Spleen (tissue), 7 donors: ENCODE measurements at regions not wholly inside any gene's neighbourhood (a gene's known extent, or its start where the extent isn't known, plus 50 kb on each side); places are given as distances from the start of the nearest gene placed in this dataset.

Experiments
- POLR2A ChIP-seq, 3 donors: fragments of 450-650 bp; IDR thresholded peaks; one replicate each; pipeline ENCODE4 v1.5.1; 2017; ENCODE audit warnings: antibody characterized with exemption in 3 of 3, mild to moderate bottlenecking in 1 of 3
- POLR2AphosphoS5 ChIP-seq, 3 donors: sonication (generic); formaldehyde crosslinking; IDR thresholded peaks; one replicate each; pipeline ENCODE4 v1.5.1; 2017; ENCODE audit warnings: antibody characterized with exemption in 3 of 3
- TF ChIP-seq, protein P1 (sequence below), 11 experiments: fragments of 200-600 bp in 7 of 11; fragments of 450-650 bp in 4 of 11; sonication (generic) in 4 of 11; IDR thresholded peaks in 8 of 11; conservative IDR thresholded peaks in 3 of 11; 1 replicate in 7 of 11; 2 replicates in 4 of 11; pipeline versions ENCODE4 v1.4.0 to v1.8.0; 2016 to 2021; ENCODE audit warnings: antibody characterized with exemption in 11 of 11, inconsistent platforms in 4 of 11, mild to moderate bottlenecking in 1 of 11
- donor health status: DM: no; HTN: no; CAD: no; lungs with moderate emphysema.
- donor health status: DM: no; HTN: no; CAD: no.
- donor health status: DM: no; HTN: no; CAD: no.

DNA sequence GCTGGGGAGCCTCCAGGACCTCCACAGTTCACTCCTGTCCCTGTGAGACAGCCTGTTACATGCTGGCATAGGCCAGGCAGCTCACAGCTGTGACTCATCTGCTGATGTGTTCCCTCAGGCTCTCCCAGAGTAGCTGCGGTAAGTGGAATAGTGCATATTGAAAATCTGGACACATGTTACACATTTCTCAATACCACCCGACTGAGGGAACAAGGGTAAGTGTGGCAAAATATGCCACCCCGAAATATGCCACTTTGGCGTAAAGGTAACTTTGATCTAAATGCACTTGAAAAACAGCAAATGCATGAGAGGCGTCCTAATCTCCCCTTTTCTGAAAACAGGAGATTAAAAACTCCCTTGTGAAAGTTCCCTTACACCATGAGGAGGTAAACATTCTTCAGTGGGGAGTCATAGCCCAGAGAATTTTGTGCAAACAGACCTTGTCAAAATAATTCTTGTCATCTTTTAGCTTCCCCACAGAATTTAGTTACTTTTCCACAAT, 557.9 kb downstream of the CCDC85A start:
- TF ChIP-seq, protein P1, sequence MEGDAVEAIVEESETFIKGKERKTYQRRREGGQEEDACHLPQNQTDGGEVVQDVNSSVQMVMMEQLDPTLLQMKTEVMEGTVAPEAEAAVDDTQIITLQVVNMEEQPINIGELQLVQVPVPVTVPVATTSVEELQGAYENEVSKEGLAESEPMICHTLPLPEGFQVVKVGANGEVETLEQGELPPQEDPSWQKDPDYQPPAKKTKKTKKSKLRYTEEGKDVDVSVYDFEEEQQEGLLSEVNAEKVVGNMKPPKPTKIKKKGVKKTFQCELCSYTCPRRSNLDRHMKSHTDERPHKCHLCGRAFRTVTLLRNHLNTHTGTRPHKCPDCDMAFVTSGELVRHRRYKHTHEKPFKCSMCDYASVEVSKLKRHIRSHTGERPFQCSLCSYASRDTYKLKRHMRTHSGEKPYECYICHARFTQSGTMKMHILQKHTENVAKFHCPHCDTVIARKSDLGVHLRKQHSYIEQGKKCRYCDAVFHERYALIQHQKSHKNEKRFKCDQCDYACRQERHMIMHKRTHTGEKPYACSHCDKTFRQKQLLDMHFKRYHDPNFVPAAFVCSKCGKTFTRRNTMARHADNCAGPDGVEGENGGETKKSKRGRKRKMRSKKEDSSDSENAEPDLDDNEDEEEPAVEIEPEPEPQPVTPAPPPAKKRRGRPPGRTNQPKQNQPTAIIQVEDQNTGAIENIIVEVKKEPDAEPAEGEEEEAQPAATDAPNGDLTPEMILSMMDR (IDR thresholded peaks at IDR 0.05 in 8 of 11, conservative IDR thresholded peaks at IDR 0.05 in 3 of 11) = no peak
- no peak for TF ChIP-seq POLR2A (IDR thresholded peaks at IDR 0.05)
- TF ChIP-seq POLR2AphosphoS5 (IDR thresholded peaks at IDR 0.05) = no peak
